Calu3 (cell line): ENCODE measurements at regions not wholly inside any gene's neighbourhood (a gene's known extent, or its start where the extent isn't known, plus 50 kb on each side); places are given as distances from the start of the nearest gene placed in this dataset.

ENCODE experiments used
- BruUV-seq: library from RNA; stranded (reverse); fragments of 400-500 nt; replicated peaks from 2 replicates; lab custom pipeline; 2021; lab: Mats Ljungman, UMichigan
- CTCF ChIA-PET: fragments of 300-600 bp; sonication (Branson Sonifier 250); formaldehyde crosslinking; loops from one replicate; lab custom pipeline; 2022; ENCODE audit warnings: antibody characterized with exemption; lab: Charles Lee
- DNase-seq: peaks from one replicate; pipeline ENCODE4 v3.0.0; 2022
- H3K27ac Mint-ChIP-seq: one replicate; pipeline ENCODE4 v1.8.0; 2022; ENCODE audit warnings: mixed read lengths; ENCODE audit not compliant: unreplicated experiment
- H3K27me3 Mint-ChIP-seq: one replicate; pipeline ENCODE4 v1.8.0; 2022; ENCODE audit warnings: mixed read lengths; ENCODE audit not compliant: unreplicated experiment
- H3K36me3 Mint-ChIP-seq: one replicate; pipeline ENCODE4 v1.8.0; 2022; ENCODE audit warnings: mild to moderate bottlenecking, moderate library complexity, mixed read lengths; ENCODE audit not compliant: insufficient read depth, unreplicated experiment
- H3K4me1 Mint-ChIP-seq: one replicate; pipeline ENCODE4 v1.8.0; 2022; ENCODE audit warnings: mild to moderate bottlenecking, low read depth, mixed read lengths; ENCODE audit not compliant: unreplicated experiment
- H3K4me3 Mint-ChIP-seq: one replicate; pipeline ENCODE4 v1.8.0; 2022; ENCODE audit warnings: mild to moderate bottlenecking, low read depth, moderate library complexity, mixed read lengths; ENCODE audit not compliant: unreplicated experiment
- H3K9me3 Mint-ChIP-seq: one replicate; pipeline ENCODE4 v1.8.0; 2022; ENCODE audit warnings: low read depth, mixed read lengths; ENCODE audit not compliant: unreplicated experiment
- CTCF ChIP-seq: fragments of 200-600 bp; IDR thresholded peaks from one replicate; pipeline ENCODE4 v1.8.0; 2022; ENCODE audit warnings: antibody characterized with exemption; ENCODE audit not compliant: unreplicated experiment
- intact Hi-C: fragments of 100-400 bp; cut with micrococcal nuclease; formaldehyde crosslinking; loops from one replicate; pipeline ENCODE4 v1.10.0; 2022; ENCODE audit not compliant: unreplicated experiment

DNA sequence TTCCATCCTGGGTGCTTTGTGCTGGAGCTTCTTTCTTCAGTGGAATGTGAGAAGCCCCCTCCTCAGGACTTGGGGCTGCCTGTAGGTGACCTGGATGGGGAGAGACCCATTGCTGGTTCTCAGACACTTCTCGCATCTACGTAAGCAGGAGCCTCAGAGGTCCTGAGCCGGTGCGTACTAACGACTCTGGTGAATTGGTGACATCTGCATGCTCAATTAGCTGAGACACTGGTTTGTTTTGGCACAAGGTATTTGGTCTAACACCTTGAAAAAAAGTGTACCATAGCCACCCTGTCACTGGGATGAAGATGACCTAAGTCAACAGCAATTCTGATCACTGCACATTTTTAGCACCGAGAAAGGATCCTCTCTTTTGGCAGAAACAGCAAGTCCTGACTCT lies 57.7 kb downstream of the LRRC30 start:
- no TSS peak for BruUV-seq
- Mint-ChIP-seq H3K27ac (no peak overlapping the region), H3K9me3 (peaks cover 3% of the 10 kb centered on the region), H3K4me3 (no peak overlapping the region), H3K36me3 (no peaks in the 10 kb centered on the region), H3K4me1 (no peaks in the 10 kb centered on the region), H3K27me3 (peaks cover 13% of the 10 kb centered on the region)
- CTCF ChIA-PET: interaction anchor here (0.6 kb wide), 1 partner anchor 77 kb away, joined by 5 read pairs; no protein-coding TSS in a partner anchor
- no peak for TF ChIP-seq CTCF
- no peak for DNase-seq
- intact Hi-C loops: no loop called here

DNA sequence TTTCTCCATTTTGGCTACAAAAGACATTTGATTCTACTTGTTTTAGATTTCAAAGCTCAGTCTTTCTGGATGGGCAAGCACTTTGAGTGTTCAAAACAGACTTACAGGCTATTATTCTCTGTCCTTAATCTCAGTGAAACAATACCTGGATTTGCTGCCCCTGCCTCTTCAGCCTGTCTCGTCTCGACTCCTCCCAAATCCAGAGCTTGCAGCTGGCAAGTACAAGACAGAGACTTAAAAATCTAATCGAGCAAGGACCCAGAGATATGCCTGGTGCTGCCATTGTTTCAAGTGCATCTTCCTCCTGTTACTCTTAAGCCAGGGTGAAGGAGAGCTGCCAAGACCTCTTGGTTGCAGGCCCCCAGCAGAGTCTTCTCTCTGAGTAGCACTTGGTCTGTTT lies 59.2 kb downstream of the LRRC30 start:
- no peak overlapping the region for H3K27ac Mint-ChIP-seq
- DNase-seq: no peak
- no peaks in the 10 kb centered on the region for H3K36me3 Mint-ChIP-seq
- no peaks in the 10 kb centered on the region for H3K4me1 Mint-ChIP-seq
- intact Hi-C loops: no loop called here
- no peak for TF ChIP-seq CTCF
- H3K27me3 Mint-ChIP-seq: peaks cover 13% of the 10 kb centered on the region
- BruUV-seq: no TSS peak
- peaks cover 6% of the 10 kb centered on the region for H3K9me3 Mint-ChIP-seq
- H3K4me3 Mint-ChIP-seq: no peak overlapping the region
- CTCF ChIA-PET: no interaction called here

- DNase-seq: no peak
- Mint-ChIP-seq H3K36me3 (no peaks in the 10 kb centered on the region), H3K9me3 (peaks cover 6% of the 10 kb centered on the region), H3K27me3 (peaks cover 13% of the 10 kb centered on the region), H3K4me3 (no peak overlapping the region), H3K27ac (no peak overlapping the region), H3K4me1 (no peaks in the 10 kb centered on the region)
- CTCF ChIA-PET: no interaction called here
- no peak for TF ChIP-seq CTCF
- intact Hi-C loops: no loop called here
- no TSS peak for BruUV-seq
These were observed 60.2 kb downstream of the LRRC30 start for GRCh38 chr18:7291046-7291445.

DNA sequence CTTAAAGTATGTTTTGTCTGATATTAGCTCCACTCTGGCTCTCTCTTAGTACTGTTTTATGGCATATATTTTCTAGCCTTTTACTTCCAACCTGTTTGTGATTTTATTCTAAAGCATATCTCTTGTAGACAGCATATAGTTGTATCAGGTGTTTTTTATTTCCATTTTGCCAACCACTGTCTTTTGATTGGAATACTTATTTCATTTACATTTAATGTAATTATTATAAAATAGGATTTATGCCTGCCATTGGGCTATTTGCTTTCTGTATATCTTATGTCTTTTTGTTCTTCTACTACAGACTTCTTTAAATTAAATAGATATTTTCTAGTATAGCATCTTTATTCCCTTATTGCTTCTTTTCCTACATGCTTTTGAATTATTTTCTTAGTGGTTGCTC lies 67.3 kb downstream of the LRRC30 start:
- no TSS peak for BruUV-seq
- Mint-ChIP-seq H3K4me1 (no peaks in the 10 kb centered on the region), H3K36me3 (no peaks in the 10 kb centered on the region), H3K27me3 (no peaks in the 10 kb centered on the region), H3K27ac (no peak overlapping the region), H3K9me3 (peaks cover 16% of the 10 kb centered on the region), H3K4me3 (no peak overlapping the region)
- intact Hi-C loops: no loop called here
- CTCF ChIA-PET: no interaction called here
- TF ChIP-seq CTCF: no peak
- no peak for DNase-seq
